NCI-H146 treated with DMSO at 0.1 percent for 48 hours (cell line): ENCODE measurements at regions not wholly inside any gene's neighbourhood (a gene's known extent, or its start where the extent isn't known, plus 50 kb on each side); places are given as distances from the start of the nearest gene placed in this dataset.
A peak's percentile ranks its signal among the peaks of the same experiment; 100 is the strongest.
"Not testable (repeated sequence)": the region's sequence is repeated elsewhere in the genome, so short reads cannot be mapped to it uniquely, and the experiment has no call there.

ENCODE experiments used
- DNase-seq: peaks from one replicate; lab custom pipeline; 2025; ENCODE audit not compliant: unreplicated experiment; lab: John Stamatoyannopoulos, UW

DNA sequence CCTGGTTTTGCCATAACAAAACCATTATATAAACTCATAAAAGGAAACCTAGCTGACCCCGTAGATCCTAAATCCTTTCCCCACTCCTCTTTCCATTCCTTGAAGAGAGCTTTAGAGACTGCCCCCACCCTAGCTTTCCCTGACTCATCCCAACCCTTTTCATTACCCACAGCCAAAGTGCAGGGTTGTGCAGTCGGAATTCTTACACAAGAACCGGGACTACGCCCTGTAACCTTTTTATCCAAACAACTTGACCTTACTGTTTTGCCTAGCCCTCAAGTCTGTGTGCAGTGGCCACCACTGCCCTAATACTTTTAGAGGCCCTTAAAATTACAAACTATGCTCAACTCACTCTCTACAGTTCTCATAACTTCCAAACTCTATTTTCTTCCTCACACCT is 116.0 kb upstream of the PTPN13 start:
- not testable (repeated sequence) for DNase-seq

DNA sequence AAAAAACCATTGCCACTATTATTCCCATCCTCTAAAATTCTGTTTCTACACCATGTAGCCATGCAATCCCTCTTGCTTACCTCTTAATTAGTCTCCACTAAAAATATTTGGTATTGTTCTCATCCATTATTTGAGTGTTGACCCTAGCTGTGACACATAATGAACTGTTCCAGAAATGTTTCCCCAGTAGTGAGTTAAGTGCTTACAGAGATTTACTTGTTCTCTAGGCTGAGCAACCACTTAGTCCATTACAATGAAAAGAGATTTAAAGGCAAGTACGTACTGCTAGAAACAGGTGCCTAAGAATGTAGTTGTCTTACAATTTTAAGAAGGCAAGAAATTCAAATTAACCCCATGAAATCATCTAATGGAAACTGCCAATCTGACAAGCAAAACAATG is 112.7 kb upstream of the PTPN13 start:
- peak; percentile 3 for DNase-seq

DNA sequence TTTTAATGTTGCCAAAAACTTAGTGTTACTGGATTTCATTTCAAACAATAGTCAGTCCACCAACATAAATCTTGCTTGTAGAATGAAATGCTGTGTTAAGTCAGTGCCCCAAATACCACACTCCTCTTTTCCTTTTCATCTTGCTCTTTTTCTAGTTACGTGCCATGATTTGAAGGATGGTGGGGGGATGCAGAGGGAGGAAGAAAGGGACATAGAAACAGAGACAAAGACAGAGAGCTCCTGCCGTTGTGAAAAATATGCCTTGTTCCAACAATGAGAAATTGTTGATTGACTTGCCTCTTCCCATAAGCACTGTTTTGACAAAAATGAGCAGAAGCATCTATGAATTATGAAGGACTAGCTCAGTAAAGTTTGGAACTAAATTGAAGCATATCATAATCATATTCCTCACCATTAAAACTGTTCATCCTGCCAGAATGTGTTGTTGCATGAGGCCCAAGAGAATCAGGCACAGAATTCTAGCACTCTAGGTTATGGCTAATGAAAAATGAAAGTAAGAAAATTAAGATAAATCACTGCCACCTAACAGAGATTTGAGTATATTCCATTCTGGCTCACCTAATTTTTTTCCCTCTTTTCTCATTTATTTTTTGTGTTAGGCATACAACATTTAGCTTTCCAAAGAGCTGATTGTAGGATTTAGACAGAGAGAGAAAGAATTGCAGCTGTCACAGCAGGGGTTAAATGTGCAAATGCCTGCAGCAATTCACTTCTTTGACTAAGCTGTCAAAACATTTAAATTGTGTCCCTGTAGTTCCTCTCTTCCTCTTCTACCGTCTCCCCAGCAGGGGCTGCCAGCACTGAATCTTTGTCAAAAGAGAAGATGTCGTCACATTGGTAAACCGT is 111.6 kb upstream of the PTPN13 start:
- DNase-seq = peak; percentile 16

DNA sequence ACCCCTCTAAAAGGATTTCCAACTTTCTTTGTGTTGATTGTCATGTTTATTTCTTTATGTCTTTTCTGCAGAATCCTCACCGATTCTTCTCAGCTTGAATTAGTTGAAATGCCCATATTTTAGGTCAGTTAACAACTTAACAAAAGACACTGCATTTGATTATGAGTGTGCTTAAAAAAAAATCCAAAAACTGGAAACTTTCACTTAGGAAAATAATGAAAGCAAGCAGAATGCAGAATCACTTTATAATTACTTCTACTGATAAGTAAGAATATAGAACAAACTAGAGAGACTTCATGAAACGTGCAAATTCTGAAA is 111.0 kb upstream of the PTPN13 start:
- no peak for DNase-seq

DNA sequence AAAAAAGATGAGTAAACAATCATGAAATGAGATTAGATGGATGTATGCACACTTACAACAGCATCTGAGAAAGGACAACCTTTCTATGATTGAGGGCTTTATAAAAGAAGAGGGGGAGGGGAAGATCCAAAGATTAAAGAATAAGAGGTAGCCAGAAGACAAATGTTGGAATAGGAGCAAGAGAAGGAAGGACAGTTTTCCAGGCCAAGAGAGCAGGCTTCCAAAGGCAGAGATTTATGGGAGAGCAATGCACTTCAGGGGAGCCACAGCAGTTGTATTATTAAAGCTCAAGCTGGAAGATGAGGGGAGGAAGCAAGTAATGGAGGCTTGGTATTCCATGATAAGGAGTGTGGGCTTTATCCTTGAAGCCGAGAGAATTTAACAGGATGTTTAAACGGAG is 110.3 kb upstream of the PTPN13 start:
- DNase-seq = no peak

DNA sequence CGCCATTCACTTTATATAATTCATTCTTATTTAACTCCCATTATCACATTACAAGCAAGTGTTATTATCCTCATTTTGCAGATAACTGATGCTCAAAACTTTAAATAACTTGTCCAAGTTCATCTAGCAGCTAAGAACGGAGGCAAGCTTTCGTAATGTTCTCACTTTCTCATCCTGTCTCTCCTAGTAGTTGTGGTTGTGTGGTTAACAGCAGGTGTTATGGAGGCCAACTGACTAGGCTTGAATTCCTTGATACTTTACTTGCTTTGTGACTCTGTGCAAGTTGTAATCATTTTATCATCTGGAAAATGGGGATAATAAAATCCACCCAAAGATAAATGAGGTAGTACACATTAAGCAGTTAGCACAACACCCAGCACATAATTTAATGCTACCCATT is 109.9 kb upstream of the PTPN13 start:
- DNase-seq = no peak

DNA sequence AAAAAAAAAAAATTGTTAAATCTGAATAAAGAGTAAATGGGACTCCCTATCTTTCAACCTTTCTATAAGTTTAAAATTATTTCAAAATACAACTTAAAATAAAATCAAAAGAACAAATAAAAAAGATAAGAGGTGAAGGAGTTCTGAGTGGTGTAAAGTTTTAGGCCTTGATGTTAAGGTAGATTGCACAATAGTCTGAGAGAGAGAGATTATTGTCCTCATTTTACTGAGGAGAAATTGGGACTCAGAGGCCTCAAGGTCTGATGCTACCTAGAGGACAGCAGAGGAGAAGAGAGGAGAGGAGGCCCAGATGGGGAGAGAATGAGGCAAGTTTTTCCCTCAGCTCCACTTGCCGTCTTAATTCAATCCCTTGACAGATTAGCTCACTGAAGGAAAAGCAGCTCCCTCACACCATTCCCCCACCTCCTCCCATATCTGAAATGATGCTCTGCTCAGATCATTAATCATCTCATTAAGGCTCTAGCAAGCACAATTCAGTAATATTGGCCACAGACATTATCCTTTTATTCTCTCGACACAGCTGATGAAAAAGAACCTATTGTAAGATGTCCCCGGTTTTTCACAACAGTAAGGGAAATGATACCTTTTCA is 106.3 kb upstream of the PTPN13 start:
- DNase-seq = no peak

DNA sequence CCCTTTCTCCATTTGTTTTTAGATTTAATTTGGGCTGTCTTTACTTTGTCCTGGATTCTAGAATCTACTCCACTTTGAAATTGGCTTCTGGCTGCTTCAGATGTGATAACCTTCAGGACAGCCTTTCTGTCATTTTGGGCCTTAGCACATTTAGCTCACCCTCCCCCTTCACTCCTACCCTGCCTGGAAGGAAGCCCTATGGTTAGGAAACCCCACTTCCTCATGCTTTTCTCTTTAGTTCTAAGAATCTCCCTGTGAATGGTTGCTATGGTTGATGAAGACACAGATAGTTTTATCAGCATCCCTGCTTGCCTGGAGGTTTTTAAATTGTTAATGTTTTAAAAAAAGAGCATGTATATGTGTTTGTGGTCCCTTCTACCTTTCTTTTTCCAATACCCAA is 100.7 kb upstream of the PTPN13 start:
- no peak for DNase-seq

DNA sequence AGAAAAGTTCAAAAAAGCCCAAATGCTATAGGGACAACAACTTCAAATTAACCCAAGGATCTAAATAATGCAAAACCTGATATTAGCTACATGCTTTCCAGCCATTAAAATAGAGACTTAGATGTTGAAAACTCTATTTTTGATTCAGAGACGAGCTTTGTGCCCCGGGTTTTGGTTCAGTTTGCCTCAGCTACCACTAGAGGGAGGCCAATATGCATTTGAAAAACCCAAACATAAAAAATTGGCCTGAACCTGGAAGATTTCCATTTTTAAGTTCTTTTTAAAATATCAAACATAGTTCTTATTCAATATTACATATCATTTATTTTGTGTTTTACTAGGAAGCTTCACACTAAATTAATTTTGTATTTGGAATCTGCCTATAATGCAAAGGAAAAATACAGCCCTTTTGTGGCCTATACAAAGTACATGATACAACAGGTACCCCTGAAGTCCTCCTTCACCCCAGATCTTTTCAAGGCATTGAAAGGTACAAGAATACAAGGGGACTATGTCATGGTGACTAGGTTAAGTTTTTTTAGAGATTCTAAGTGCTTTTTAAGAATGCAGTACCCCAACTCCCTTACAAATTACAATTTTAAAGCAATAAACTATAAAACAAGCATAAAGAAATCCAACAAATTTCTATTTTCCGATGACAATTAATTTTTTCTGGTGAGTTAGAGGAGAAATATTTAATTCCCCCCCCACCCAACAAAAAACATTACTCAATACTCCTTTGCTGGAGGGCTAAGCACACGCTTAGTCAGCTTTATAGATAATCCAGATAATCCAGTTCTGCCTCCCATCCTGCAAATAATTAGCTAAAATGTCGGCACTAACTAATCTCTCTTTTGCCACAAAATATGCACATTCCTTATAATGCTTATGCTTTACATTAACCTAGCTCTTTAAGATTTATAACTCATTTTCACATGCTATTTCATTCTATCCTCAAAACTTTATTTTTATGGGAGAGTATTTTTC is 97.7 kb upstream of the PTPN13 start:
- DNase-seq = no peak

DNA sequence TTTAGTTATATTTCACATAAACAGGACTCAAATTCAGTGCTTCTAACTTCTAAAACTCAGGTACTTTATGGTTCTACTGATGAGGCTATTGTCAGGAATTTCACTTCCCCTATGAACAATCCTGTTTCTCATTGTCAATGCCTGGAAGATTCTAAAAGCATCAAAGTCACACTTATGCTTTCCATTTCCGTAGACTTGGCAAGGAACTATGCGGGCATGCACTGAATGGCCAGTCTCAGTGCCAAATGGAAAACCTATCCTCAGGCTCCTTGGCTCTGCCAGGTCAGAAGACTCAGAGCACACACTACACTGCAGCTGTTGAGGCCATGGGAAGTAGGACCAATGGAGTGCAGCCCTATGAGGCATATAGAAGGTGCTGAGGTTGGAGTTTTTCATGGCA is 97.0 kb upstream of the PTPN13 start:
- DNase-seq = no peak

DNA sequence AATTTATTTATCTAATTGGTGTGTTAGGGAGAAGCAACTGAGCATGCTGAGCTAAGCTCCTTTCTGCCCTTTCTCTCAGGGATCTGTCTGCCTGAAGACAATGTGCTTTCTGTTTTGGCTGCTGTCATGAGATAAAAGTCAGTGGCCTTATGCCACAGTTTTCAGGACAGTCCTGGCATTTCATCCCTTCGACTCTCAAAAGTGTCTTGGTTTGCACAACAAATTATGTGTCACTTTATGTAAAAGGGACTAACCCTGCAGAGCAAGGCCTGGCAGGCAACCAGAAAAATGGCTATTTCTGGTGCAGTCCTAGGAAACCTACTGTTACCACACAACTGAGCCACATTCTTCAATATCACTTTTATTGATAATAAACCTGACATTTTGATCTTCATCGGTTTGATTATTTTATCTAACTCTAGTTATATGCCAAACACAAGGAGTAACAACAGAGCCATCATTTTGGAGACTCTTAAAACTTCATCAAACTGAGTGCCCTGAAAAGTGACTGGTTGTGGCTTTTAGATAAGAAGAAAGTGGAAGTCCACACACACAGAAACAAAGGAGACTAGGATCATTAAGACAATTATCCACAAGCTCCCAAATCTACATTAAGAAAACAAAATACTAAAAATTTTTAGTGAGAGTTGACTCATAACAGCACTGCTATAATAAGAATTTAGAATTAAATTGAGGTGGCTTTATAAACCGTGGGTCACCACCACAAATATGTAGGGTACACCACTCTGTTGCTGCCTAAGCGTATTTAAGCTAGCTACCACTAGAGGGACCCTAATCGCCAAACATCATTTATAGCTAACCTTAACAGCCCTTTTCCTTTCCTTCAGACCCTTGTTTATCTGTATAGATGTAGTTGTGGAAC is 95.9 kb upstream of the PTPN13 start:
- peak; percentile 2 for DNase-seq

DNA sequence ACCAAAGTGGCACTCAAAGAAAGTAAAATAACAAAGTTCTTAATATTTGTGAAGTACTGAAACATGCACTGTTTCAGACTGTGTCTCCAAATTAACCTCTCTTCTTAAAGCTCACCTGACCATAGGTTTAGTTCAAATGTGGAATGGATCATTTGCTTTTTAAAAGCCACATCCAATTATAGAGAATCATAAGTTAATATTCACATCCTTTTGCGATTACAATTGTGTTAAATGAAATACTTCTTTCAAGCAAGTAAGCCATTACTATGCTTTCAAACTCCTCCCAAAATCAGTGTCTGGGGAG is 95.3 kb upstream of the PTPN13 start:
- no peak for DNase-seq

DNA sequence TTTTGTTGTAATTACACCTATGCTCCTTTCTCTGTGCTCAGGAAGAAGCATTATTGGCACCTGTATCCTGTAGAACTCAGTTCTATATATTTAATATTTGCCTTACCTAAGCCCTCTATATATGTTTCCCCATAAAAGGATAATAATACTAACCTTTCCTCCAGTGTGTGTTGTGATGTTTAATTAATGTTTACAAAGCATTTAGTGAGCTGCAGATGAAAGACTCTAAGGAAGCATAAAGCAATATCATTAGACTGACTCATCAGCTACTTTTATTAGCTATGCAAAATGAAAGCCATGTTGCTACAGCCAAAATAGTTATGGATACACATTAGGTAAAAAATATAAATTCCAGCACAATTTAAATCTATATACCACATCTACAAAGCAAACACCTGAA is 93.6 kb upstream of the PTPN13 start:
- DNase-seq = peak; percentile 1

DNA sequence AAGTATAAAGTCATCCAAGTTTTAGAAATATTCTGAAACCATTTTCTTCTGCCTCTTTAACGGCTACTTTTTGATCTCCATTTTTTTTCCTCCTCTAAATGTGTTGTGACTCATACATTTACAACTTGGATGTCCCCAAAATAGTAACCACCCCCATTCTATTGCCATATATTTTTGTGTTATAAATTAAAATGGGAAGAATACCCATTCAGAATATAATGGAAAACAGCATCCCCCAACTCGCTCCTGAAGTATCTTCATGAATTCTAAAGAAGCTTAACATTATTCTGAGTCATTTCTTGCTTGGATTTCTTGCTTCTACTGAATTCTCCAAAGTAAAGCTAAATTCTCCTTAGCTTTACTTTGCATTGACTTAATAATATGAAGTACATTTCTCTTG is 92.0 kb upstream of the PTPN13 start:
- no peak for DNase-seq

DNA sequence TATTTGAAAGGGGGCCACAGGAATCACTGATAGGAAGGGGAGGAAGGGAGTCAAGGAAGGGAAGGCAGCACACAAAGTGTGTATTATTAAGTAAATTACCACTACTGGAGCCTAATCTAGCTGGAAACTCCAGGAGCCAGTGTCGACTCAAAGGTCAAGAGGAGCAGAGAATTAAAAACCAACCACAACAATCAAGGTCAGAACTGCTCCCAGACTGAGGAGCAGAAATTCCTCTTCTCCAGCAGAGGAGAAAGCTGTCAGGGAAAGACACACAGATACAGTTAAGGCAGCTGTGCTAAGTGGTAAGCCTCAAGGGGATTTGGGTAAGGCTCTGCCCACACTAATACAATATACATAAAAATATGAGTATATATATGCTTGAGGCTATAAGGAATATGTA is 87.5 kb upstream of the PTPN13 start:
- no peak for DNase-seq

DNA sequence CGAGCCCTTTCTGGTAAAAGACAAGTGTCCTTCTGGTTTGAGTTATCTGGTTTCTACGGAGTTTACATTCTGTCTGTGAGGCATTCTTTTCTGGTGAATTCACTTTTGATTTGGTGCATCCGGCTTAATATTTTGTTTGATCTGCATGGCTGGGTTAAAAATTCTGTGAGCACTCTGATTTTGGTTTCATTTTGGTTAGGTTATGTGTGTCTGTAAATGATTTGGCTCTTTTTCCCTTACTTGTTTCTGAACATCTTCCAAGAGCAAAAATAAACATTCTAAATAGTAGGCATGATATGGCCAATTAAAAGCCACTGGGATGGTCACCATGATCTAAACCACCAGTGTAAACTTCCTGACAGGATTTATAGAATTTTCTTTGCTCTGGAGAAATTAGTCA is 85.7 kb upstream of the PTPN13 start:
- no peak for DNase-seq

DNA sequence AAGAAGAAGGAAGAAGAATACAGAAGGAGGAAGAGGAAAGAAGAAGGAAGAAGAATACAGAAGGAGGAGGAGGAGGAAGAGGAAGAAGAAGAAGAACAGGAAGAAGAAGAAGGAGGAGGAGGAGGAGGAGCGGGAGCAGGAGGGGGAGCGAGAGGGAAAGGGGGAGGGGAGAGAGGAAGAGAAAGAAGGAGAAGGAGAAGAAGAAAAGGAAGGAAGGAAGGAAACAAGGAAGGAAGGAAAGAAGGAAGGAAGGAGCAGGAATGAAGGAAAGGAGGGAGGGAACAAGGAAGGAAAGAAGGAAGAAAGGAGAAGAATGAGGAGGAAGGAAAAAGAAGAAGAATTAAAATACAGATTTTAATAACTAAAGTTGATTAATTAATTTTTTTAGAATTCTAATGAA is 82.5 kb upstream of the PTPN13 start:
- no peak for DNase-seq

DNA sequence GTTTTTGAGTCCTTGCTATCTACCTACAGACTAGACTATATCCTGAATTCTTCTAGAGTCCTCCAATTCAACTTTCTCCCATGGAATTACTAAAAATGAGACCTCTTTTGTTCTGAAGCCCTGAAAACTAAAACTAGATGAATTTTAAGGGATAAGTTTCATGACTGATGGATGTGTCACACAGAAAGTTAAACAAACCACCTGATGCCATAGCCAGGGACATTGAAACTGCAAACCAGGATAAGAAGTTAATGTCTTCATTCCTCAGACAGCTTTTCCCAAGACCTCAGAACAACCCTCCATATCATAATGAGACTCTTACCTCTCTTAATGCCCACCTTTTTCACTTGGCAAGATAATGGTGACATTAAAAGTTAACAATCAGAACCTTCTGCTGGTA is 81.5 kb upstream of the PTPN13 start:
- DNase-seq = no peak

DNA sequence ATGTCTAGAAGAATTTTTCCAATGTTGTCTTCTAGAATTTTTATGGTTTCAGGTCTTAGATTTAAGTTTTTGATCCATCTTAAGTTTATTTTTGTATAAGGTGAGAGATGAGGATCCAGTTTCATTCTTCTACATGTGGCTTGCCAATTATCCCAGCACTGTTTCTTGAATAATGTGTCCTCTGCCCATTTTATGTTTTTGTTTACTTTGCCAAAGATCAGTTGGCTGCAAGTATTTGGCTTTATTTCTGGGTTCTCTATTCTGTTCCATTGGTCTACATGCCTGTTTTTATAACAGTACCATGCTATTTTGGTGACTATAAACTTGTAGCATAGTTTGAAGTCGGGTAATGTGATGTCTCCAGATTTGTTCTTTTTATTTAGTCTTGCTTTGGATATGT is 78.2 kb upstream of the PTPN13 start:
- not testable (repeated sequence) for DNase-seq

DNA sequence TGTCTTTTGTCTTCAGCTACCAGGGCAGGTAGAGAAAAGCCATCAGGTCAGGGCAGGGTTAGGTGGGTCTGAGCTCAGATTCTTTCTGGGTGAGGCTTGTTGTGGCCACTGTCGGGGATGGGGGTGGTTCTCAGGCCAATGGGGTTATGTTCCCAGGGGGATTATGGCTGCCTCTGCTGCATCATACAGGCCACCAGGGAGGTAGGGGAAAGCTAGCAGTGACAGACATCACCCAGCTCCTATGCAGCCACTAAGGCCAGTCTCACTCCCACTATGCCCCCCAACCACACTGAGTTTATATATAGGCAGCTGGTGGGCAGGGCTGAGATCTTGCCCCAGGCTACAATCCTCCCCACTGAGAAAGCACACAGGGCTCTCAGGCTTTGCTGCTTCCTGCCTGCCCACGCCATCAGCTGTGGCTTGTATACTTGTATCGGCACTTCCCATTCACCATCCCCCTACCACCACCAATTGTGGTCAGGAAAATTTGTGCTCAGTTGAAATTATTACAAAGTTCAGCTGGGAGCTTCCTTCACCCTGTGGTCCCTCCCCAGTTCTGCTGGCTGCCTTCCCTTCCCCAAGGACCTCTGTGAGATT is 72.6 kb upstream of the PTPN13 start:
- no peak for DNase-seq

DNA sequence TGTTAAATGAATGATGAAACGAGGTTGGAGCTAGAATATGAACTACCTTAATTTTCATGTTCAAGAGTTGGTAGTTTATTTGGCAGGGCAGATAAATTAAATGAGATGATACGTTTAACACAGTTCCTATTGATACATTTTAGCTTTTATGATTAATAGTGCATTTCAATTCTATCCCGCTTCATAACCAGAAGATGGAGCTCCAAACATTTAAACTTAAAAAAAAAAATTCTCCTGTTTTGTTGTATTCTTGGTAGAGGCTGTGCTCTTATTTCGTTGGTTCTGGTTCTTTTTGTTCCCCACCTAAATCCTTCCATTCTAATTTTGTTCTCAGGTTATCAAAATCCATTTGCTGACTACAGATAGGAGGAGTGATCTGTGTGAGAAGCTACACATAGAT is 71.8 kb upstream of the PTPN13 start:
- DNase-seq = no peak
